GM12801 (cell line): ENCODE measurements at regions not wholly inside any gene's neighbourhood (a gene's known extent, or its start where the extent isn't known, plus 50 kb on each side); places are given as distances from the start of the nearest gene placed in this dataset.

Experiments used
- CTCF ChIP-seq: IDR thresholded peaks from one replicate; pipeline ENCODE4 v1.5.1; 2011; ENCODE audit warnings: control low read depth; ENCODE audit not compliant: insufficient read length; ENCODE audit errors: extremely low read depth

- no peak for TF ChIP-seq CTCF
Observed at GRCh38 chr2:8111193-8111592, 570.7 kb upstream of the ID2 start.

DNA sequence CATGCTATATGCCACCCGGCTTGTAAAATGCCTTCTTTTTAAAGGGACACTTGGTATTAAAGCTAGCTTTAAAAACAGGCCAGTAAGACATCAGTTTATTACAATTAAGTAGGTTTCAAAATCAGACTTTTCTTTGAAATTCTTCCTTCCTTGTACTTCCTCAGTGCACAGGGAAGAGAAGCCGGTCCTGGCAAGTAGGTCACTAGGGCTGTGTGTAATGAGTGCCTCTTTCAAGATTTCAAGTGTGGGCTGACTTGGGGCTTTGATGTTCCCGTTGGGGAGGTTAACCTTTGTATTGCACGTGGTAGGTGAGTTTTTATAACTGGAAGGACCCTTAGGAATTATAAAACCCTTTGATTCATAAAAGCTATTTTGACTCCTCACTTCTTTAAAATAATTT lies 566.4 kb upstream of the ID2 start:
- no peak for TF ChIP-seq CTCF

GRCh38 chr2:8115966-8116365 lies 565.9 kb upstream of the ID2 start:
- TF ChIP-seq CTCF = no peak

DNA sequence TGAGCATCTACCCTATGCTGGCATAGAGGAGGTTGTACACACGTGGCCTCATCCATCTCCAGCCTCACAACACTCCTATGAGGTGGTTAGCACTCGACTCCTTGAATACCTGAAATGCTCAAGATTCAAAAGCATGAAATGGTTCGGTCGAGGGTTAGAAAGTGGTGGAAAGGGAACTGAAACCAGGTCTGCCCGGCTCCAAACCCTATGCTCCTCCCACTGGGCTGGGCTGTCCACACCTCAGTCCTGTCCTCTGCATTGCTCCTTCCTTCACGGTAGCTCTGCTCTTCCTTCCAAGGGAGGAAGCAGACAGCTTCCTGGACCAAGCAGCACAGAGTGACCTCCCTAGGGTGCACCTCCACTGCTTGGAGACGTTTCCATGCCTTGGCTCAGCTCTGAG lies 565.2 kb upstream of the ID2 start:
- TF ChIP-seq CTCF = no peak

- no peak for TF ChIP-seq CTCF
Observed at GRCh38 chr2:8118940-8119781, 562.7 kb upstream of the ID2 start.

DNA sequence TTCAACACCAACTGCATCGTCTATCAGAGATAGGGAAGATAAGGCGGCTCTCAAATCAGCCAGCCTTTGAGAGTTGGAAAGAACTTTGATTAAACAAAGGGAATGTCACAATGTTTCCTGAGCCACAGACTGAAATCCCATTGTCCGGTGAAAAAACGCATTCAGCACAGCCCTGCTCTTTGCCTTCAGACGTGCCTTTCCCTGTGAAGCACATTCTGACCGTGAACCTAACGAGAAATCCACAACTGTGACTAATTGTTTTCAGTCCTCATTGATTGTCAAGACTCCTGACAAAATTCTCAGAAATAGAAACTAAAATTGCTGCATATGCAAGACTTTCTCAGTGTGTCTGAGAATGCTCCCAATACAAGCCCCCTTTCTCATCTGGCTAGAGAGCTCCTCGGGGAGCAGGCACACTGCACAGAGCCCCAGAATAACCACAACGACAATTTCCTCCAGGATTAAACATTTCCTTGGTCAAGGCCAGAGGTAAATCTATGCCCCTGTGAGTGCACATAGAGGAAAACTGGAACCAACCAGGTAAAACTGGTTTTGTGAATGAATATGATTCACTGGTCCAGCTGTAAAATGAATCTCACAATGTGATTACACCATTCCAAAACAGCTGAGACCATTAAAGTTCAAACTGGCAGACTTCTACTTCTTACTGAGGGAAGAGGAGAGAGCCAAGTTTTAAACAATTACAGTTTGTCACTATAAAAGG lies 561.9 kb upstream of the ID2 start:
- TF ChIP-seq CTCF = no peak

- no peak for TF ChIP-seq CTCF
Observed at GRCh38 chr2:8120506-8120860, 561.4 kb upstream of the ID2 start.
